T47D (cell line): ENCODE measurements at regions not wholly inside any gene's neighbourhood (a gene's known extent, or its start where the extent isn't known, plus 50 kb on each side); places are given as distances from the start of the nearest gene placed in this dataset.
A peak's percentile ranks its signal among the peaks of the same experiment; 100 is the strongest.

ENCODE experiments used
- DNase-seq, 2 experiments: peaks; one replicate each; pipeline versions ENCODE4 v3.0.0 to v3.0.0-alpha.2; 2011 to 2012; ENCODE audit warnings: low read depth in 1 of 2, low spot score in 1 of 2
- JUND ChIP-seq: IDR thresholded peaks from 2 replicates; pipeline ENCODE4 v1.6.1; 2012; ENCODE audit warnings: low read depth
- in situ Hi-C: cut with HindIII; loops from 2 replicates; pipeline ENCODE4 v1.10.0; 2016; ENCODE audit warnings: low sequenced_read_pairs, low pct_unique_long_range_greater_than_20kb

DNA sequence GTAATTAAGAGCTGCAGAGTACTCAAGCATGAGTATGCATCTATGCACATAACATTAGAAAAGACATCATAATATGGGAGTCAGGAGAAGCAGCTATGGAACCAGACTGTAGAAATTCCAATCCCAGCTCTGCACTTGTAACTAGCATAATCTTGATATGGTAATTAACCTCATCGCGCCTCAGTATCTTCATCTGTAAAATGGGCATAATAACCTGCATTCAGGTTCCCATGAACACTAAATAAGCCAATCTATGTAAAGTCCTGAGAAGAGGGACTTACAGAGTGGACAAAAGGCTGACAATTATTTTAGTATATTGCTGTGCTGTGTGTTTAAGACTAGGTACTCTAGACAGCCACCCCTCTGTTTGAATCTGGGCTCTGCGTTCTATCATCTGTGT, 318.9 kb upstream of the USP25 start:
- in situ Hi-C loops: no loop called here
- no peak for TF ChIP-seq JUND
- no peak for DNase-seq

DNA sequence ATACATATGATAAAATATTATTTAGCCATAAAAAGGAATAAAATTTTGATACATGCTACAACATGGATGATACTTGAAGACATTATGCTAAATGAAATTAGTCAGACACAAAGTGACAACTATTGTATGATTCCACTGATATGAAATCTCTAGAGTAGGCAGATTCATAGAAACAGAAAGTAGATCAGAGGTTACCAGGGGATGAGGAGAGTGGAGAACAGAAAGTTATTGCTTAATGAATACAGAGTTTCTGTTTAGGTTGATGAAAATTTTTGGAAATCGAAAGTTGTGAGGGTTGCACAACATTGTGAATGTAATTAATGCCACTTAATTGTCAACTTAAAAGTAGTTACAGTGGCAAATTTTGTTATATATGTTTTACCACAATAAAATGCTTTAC, 315.7 kb upstream of the USP25 start:
- TF ChIP-seq JUND: no peak
- DNase-seq: no peak
- in situ Hi-C loops: no loop called here

DNA sequence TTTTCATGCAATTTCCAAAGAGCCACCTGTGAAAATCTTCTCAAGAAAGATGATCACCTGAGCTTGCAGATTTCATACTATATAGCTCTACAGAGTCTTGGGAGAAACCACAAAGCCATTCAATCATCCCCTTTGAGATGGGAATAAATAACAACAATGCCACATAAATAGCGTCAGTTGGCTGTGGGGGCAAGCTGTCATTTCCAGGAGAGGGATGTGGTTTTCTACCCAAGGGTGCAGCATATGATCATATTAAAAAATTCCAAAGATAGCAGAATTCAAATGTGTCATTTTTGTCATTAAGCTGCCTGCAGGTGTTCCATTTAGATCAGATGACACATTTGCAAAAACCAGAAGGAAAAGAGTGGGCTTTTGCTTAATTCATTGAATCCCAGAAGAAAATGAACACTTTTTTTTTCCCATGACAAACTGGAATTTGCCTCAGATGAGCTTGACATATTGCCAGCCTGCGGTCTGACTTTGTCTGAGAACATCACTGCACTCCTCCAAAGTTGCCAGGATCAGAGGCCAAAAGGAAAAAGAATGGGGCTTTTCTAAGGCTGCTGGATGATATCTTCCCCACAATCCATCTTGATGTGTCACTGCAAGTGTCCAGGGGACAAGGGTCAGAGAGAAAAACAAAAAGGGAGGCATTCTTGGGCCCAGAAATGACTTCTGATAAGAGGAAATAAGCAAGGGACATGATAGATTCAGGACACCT, 314.1 kb upstream of the USP25 start:
- TF ChIP-seq JUND: no peak
- in situ Hi-C loops: no loop called here
- no peak for DNase-seq

DNA sequence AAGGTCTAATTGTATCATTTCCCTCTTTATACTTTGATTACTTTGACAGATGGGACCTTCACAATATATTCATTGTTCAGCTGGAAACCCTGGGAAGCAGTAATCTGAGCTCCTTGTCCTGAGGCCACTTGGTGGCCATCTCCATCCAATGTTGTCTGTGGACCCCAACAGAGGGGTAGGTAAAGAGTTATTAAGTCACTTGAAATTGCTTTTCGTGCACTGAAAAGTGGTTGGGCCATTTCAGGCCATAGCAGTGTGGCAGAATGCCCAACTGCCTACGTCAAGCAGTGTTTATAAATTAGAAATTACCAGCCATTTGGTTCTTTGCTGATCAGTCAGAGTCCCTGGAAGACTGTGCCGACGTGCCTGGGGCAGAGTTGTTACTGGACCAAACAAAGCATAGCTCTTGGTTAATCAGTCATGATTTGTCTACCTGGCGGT, 308.3 kb upstream of the USP25 start:
- in situ Hi-C loops: no loop called here
- DNase-seq: no peak

DNA sequence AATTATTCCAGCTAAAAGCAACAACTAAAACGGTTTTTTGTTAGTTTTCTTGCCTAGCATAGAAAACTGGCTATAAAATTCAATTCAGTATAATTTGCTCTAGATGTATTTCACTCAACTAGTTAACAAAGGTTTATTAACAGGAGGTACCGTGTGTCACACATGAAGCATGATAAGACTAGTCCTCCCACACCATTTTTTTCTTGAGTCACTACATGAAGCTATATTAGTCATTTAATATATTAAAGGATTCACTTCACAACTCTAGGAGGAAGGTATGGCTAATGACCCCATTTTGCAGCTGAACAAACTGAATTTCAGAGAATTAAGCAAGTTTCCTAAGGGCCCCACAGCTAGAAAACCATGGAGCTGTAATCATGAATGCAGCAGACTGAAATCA, 307.8 kb upstream of the USP25 start:
- in situ Hi-C loops: no loop called here
- DNase-seq: no peak
- TF ChIP-seq JUND: no peak

More for the DNA sequence above, 308.3 kb upstream of the USP25 start:
- no peak for TF ChIP-seq JUND

DNA sequence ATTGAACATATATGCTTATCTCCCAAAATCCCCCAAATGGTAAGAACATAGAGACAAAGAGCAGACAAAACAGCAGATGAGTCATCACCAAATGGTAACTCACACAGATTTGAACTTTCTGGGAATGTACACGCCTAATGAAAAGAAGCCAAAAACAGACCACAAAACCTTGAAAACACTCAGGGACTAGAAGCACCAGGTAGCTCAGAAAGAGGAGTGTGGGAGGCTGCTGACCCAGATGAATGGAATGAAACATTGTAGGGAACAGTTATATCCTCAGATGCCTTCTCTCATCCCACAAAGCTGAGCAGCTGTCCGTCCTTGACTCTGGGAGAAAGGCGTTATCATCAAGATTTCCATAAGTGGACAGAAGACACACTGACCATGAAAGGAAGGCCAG, 307.0 kb upstream of the USP25 start:
- no peak for DNase-seq
- no peak for TF ChIP-seq JUND
- in situ Hi-C loops: no loop called here

DNA sequence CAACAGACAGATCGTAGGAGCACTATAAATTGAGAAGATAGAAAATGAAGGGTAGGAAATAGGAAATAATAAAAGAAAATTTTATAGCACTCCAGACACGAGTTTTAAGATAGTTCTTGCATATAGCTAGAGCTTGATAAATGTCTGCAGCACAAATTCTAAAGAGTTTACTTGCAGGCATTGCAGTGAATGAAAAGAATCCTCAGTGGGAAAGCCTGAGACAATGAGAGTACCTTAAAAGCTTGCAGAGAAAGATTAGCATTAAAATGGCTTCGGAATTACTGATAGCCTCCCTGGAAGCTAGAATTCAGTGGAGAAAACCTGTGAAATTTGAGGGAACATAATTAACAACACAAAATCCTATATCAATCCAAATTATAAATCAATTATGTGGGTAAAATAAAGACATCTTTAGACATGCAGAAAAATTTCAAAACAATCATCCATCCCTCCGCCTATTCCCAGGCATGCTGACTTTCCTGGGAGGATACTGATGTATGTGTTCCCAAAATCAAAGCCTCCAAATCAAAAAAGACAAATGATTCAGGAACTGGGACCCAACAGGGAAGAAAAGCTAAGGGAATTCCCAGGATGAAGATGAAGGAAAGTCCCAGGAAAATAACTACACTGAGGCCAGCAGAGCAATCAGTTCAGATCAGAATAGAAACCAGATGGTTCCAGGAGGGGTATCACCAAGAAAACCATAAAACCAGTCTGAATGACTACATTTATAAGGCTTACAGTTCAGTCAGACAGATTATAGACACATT, 305.9 kb upstream of the USP25 start:
- in situ Hi-C loops: no loop called here
- no peak for TF ChIP-seq JUND
- DNase-seq: no peak

DNA sequence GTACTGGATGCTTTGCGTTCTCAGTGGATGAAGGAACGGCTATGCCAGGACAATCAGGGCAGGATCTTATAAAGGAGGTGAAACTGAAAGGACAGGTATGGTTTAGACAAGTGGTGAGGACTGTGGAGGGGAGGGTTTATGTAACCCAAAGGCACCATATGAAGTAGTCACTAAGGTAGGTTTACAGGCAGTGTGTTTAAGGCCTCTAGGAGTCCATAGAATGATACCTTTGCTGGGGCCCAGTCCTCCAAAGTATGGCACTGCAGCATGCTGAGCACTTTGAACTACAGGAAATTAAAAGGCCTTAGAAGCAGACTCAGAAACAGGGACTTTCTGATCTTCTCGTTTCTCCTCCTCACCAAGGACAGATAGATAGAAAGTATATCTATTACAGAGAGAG, 304.7 kb upstream of the USP25 start:
- no peak for TF ChIP-seq JUND
- DNase-seq: no peak
- in situ Hi-C loops: no loop called here

DNA sequence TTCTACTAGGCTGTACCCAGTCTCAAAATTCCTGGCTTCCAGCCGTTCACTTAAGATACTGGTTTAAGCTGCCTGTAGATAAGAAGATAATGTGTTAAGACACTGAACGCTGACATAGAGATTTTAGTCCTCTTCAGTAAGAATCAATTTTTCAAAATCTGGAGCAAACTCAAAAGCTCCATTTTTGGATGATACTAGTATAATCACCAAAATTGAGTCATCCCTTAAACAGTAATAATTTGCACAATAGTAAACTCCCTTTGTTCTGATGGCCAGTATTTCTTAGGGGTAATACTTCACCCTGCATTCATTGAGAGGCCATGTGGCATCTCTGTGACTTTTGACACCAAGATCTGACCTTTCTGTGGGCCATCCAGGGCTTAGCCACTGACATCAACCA, 299.8 kb upstream of the USP25 start:
- TF ChIP-seq JUND: no peak
- in situ Hi-C loops: no loop called here
- no peak for DNase-seq

DNA sequence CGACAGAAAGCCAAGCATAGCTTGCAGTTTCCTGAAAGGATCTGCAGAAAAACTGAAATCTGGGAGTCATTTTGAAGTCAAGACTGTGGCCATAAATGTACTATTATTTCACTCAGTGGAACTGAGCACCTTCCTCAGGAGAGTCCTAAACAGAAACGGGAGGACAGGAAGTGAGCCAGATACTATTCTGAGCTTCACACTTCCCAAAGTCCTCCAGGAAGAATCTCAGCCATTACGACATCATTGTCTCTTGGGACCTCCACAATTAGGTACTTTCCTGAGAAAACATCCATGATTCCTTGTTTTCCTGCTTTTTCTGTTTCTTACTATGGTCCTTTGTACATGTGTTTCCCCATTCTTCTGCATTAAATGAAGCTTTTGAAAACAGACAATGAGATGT, 299.2 kb upstream of the USP25 start:
- in situ Hi-C loops: no loop called here
- TF ChIP-seq JUND: no peak
- DNase-seq: no peak

DNA sequence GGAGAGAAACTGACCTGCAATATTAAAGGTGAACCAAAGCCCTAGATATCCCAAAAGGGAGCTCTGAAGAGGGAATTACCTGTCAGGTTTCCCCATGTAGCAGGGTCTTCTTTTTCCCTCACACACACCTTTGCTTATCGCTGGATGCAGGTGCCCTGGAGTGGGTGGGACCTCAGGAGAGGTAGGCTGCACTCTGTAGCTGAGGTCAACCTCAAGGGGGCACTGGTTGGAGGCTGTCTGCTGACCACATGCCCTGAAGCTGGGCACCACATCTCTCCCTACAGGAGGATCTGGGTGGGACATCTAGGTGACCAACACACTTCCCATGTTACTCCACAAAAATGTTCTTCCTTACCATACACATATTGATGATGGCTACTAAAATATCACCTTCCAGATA, 298.7 kb upstream of the USP25 start:
- in situ Hi-C loops: no loop called here
- no peak for DNase-seq

DNA sequence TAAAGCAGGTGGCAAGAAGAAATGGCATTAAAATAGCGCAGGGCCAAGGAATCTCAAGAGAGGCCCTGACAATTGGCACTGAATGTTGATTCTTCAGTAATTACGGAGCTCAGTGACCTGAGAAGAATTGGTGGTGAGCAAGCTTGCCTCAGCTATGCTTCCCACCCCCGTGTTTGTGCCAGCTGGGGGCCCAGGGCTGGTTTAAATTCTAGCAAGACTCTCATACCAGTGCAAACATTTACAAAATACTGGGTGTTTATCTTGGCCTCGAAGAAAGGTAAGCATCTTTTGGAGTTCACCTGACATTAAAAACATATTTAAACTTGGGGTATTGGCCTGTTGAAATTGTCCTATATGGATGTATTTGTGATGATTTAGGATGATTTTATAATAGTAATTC, 296.7 kb upstream of the USP25 start:
- in situ Hi-C loops: no loop called here
- peak in 1 of 2 experiments; percentile 93 for DNase-seq
- no peak for TF ChIP-seq JUND

More for the DNA sequence above, 298.7 kb upstream of the USP25 start:
- no peak for TF ChIP-seq JUND

DNA sequence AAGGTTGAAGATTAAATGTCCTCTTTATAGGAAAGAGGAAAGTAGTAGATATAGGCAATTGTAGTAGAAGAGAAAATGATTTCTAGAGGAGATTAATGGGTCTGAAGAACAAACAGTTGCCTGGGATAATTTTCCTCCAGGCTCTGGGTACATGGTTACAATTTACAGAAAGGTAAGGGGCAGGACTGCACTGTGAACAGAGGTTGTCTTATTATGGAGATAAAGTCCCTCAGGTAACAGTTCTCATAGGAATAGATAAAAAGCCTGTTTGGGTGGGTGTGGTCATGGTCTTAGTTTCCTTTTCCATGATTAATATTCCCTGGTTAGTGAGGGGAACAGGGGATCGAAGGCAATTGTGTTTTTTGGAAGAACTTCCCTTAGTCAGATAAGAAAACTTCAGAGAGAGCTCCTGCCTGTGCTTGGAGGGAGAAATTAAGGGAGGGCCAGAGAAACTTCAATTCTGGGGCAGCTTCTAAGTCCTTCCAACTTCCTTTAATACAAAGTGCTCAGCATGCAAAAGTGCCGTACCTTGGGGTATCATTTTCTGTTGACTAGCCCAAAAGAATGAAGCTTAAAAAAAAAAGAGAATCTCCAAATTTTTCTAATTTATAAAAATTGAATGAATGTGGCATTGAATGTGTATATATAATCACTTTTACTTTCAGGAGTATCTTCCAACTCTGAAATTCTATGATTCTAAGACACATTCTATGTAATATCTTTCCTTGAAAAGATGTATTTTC, 295.4 kb upstream of the USP25 start:
- in situ Hi-C loops: no loop called here
- DNase-seq: no peak
- no peak for TF ChIP-seq JUND
